Neural cell (in vitro differentiated cells): ENCODE measurements at regions not wholly inside any gene's neighbourhood (a gene's known extent, or its start where the extent isn't known, plus 50 kb on each side); places are given as distances from the start of the nearest gene placed in this dataset.

ENCODE experiments used
- EP300 ChIP-seq: fragments of 450-650 bp; conservative IDR thresholded peaks from 2 replicates; pipeline ENCODE4 v1.6.1; 2014; ENCODE audit warnings: antibody characterized with exemption, mild to moderate bottlenecking, moderate library complexity; ENCODE audit not compliant: poor library complexity, severe bottlenecking
- EZH2 ChIP-seq: fragments of 200-600, 300-800 bp; shearing (Covaris generic), sonication (generic); IDR thresholded peaks from 2 replicates; pipeline ENCODE4 v1.6.1; 2014; ENCODE audit warnings: antibody characterized with exemption, low read length, borderline replicate concordance, mild to moderate bottlenecking; ENCODE audit not compliant: insufficient read depth, poor library complexity, severe bottlenecking
- MXI1 ChIP-seq: fragments of 450-650 bp; conservative IDR thresholded peaks from 2 replicates; pipeline ENCODE4 v1.6.1; 2014; ENCODE audit warnings: antibody characterized with exemption, mild to moderate bottlenecking; ENCODE audit not compliant: poor library complexity, severe bottlenecking
- POLR2AphosphoS5 ChIP-seq: IDR thresholded peaks from 2 replicates; pipeline ENCODE4 v1.6.1; 2012
- SMC3 ChIP-seq: fragments of 450-650 bp; conservative IDR thresholded peaks from 2 replicates; pipeline ENCODE4 v1.6.1; 2014; ENCODE audit warnings: antibody characterized with exemption, mild to moderate bottlenecking, moderate library complexity; ENCODE audit not compliant: poor library complexity
- TAF1 ChIP-seq: IDR thresholded peaks from 2 replicates; pipeline ENCODE4 v1.6.1; 2012; ENCODE audit warnings: low read depth
- TF ChIP-seq, protein P1 (sequence below): IDR thresholded peaks from 2 replicates; pipeline ENCODE4 v1.6.1; 2012; ENCODE audit warnings: borderline replicate concordance
- TF ChIP-seq, protein P2 (sequence below): fragments of 450-650 bp; IDR thresholded peaks from 2 replicates; pipeline ENCODE4 v1.5.1; 2014; ENCODE audit warnings: antibody characterized with exemption, mild to moderate bottlenecking, moderate library complexity; ENCODE audit not compliant: poor library complexity, severe bottlenecking

DNA sequence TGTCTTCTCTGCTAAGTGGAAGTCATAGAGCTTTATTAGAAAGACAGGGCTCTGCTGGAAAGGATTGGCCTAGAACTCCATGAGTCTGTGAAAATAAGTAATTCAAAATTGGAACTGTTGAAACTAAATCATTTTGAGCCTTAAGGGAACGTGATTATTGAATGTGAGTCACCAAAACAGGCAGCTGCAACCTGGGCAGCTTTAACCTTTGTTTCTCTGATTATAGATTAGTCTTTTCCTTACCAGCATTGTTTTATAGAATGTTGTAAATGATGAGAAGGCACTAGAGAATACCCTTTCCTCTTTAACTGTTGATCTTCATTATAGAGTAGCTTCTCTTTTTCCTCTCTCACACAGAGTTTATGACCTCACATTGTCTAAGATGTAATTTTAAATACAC lies 638.8 kb upstream of the SLITRK6 start:
- TF ChIP-seq, protein P1, sequence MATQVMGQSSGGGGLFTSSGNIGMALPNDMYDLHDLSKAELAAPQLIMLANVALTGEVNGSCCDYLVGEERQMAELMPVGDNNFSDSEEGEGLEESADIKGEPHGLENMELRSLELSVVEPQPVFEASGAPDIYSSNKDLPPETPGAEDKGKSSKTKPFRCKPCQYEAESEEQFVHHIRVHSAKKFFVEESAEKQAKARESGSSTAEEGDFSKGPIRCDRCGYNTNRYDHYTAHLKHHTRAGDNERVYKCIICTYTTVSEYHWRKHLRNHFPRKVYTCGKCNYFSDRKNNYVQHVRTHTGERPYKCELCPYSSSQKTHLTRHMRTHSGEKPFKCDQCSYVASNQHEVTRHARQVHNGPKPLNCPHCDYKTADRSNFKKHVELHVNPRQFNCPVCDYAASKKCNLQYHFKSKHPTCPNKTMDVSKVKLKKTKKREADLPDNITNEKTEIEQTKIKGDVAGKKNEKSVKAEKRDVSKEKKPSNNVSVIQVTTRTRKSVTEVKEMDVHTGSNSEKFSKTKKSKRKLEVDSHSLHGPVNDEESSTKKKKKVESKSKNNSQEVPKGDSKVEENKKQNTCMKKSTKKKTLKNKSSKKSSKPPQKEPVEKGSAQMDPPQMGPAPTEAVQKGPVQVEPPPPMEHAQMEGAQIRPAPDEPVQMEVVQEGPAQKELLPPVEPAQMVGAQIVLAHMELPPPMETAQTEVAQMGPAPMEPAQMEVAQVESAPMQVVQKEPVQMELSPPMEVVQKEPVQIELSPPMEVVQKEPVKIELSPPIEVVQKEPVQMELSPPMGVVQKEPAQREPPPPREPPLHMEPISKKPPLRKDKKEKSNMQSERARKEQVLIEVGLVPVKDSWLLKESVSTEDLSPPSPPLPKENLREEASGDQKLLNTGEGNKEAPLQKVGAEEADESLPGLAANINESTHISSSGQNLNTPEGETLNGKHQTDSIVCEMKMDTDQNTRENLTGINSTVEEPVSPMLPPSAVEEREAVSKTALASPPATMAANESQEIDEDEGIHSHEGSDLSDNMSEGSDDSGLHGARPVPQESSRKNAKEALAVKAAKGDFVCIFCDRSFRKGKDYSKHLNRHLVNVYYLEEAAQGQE = no peak
- no peak for TF ChIP-seq TAF1
- TF ChIP-seq, protein P2, sequence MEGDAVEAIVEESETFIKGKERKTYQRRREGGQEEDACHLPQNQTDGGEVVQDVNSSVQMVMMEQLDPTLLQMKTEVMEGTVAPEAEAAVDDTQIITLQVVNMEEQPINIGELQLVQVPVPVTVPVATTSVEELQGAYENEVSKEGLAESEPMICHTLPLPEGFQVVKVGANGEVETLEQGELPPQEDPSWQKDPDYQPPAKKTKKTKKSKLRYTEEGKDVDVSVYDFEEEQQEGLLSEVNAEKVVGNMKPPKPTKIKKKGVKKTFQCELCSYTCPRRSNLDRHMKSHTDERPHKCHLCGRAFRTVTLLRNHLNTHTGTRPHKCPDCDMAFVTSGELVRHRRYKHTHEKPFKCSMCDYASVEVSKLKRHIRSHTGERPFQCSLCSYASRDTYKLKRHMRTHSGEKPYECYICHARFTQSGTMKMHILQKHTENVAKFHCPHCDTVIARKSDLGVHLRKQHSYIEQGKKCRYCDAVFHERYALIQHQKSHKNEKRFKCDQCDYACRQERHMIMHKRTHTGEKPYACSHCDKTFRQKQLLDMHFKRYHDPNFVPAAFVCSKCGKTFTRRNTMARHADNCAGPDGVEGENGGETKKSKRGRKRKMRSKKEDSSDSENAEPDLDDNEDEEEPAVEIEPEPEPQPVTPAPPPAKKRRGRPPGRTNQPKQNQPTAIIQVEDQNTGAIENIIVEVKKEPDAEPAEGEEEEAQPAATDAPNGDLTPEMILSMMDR = no peak
- TF ChIP-seq EZH2 = no peak
- TF ChIP-seq MXI1 = no peak
- no peak for TF ChIP-seq EP300
- no peak for TF ChIP-seq POLR2AphosphoS5
- TF ChIP-seq SMC3 = no peak
